B cell (primary cell): ENCODE measurements at regions not wholly inside any gene's neighbourhood (a gene's known extent, or its start where the extent isn't known, plus 50 kb on each side); places are given as distances from the start of the nearest gene placed in this dataset.

Experiments
- ATAC-seq: fragments of 200-7000 bp; cut with Tn5 transposase; one replicate; pipeline ENCODE4 v1.10.0; 2021; ENCODE audit warnings: low read depth, mild to moderate bottlenecking, moderate number of reproducible peaks, moderate library complexity
- CTCF ChIA-PET: fragments of 350-600 bp; sonication (Branson Sonifier 250); formaldehyde crosslinking; loops from one replicate; lab custom pipeline; 2021; ENCODE audit warnings: antibody characterized with exemption, inconsistent platforms; lab: Charles Lee
- POLR2A ChIA-PET: fragments of 350-600 bp; sonication (Branson Sonifier 250); formaldehyde crosslinking; loops from one replicate; lab custom pipeline; 2021; ENCODE audit warnings: antibody characterized with exemption; lab: Charles Lee
- DNase-seq: peaks from one replicate; pipeline ENCODE4 v3.0.0; 2013
- H2AFZ ChIP-seq: 2 replicates; pipeline ENCODE4 v1.6.1; 2012; ENCODE audit warnings: mild to moderate bottlenecking, low read depth, low read length; ENCODE audit not compliant: insufficient read depth, poor library complexity, severe bottlenecking
- H3K27ac ChIP-seq, 2 donors: 1 replicate in 1 of 2; 2 replicates in 1 of 2; pipeline ENCODE4 v1.5.1; 2012 to 2013; ENCODE audit warnings: low read length in 2 of 2, mild to moderate bottlenecking in 2 of 2, moderate library complexity in 1 of 2
- H3K27me3 ChIP-seq, 4 experiments: fragments of 200-600 bp in 1 of 4; sonication (generic) in 1 of 4; replicated peaks in 1 of 4; 1 replicate in 2 of 4; 2 replicates in 2 of 4; pipeline versions ENCODE4 v1.6.1 to v1.7.0; 2013 to 2016; ENCODE audit warnings: low read length in 3 of 4, mild to moderate bottlenecking in 2 of 4, mixed read lengths in 1 of 4, moderate library complexity in 1 of 4; ENCODE audit not compliant: insufficient read depth in 4 of 4, control insufficient read depth in 3 of 4; ENCODE audit errors: control extremely low read depth in 1 of 4
- H3K36me3 ChIP-seq, 2 experiments: replicated peaks in 1 of 2; 1 replicate in 1 of 2; 2 replicates in 1 of 2; pipeline versions ENCODE4 v1.6.1 to v1.7.1; 2013; ENCODE audit warnings: low read length in 1 of 2; ENCODE audit not compliant: insufficient read depth in 2 of 2, control insufficient read depth in 1 of 2; ENCODE audit errors: control extremely low read depth in 1 of 2, extremely low read depth in 1 of 2
- H3K4me1 ChIP-seq, 2 donors: fragments of 200-600 bp in 1 of 2; sonication (generic) in 1 of 2; 1 replicate in 1 of 2; 2 replicates in 1 of 2; pipeline versions ENCODE4 v1.5.1 to v1.6.1; 2013 to 2017; ENCODE audit warnings: low read length in 2 of 2; ENCODE audit not compliant: control insufficient read depth in 2 of 2, insufficient read depth in 2 of 2
- H3K4me2 ChIP-seq: replicated peaks from 2 replicates; pipeline ENCODE3; 2012; ENCODE audit warnings: mild to moderate bottlenecking, low read depth, low read length; ENCODE audit not compliant: poor library complexity, severe bottlenecking
- H3K4me3 ChIP-seq, 5 experiments: fragments of 200-600 bp in 1 of 5; sonication (generic) in 1 of 5; 1 replicate in 3 of 5; 2 replicates in 2 of 5; pipeline versions ENCODE4 v1.5.1 to v1.7.0; 2011 to 2016; ENCODE audit warnings: low read length in 4 of 5, mild to moderate bottlenecking in 4 of 5, low read depth in 2 of 5, control low read depth in 1 of 5, moderate library complexity in 1 of 5; ENCODE audit not compliant: insufficient read depth in 1 of 5; ENCODE audit errors: control extremely low read depth in 1 of 5, extremely low read depth in 1 of 5
- H3K79me2 ChIP-seq: fragments of 200-600 bp; sonication (generic); one replicate; pipeline ENCODE4 v1.6.0; 2016; ENCODE audit warnings: low read length; ENCODE audit not compliant: control insufficient read depth, insufficient read depth
- H3K9ac ChIP-seq: fragments of 200-600 bp; sonication (generic); 2 replicates; pipeline ENCODE4 v1.6.1; 2017; ENCODE audit warnings: mild to moderate bottlenecking, low read length, moderate library complexity
- H3K9me3 ChIP-seq, 3 donors: one replicate each; pipeline versions ENCODE4 v1.6.1 to v1.7.1; 2013; ENCODE audit warnings: low read length in 2 of 3; ENCODE audit not compliant: control insufficient read depth in 2 of 3, insufficient read depth in 1 of 3; ENCODE audit errors: control extremely low read depth in 1 of 3
- H4K20me1 ChIP-seq: 2 replicates; pipeline ENCODE4 v1.6.0; 2012; ENCODE audit warnings: mild to moderate bottlenecking, low read length; ENCODE audit not compliant: insufficient read depth, control insufficient read depth, poor library complexity, severe bottlenecking
- H3K27ac Mint-ChIP-seq: one replicate; pipeline ENCODE4 v1.8.0; 2021; ENCODE audit warnings: mixed read lengths
- H3K27me3 Mint-ChIP-seq: one replicate; pipeline ENCODE4 v1.8.0; 2021; ENCODE audit warnings: mixed read lengths
- H3K4me1 Mint-ChIP-seq: one replicate; pipeline ENCODE4 v1.8.0; 2021; ENCODE audit warnings: mixed read lengths
- H3K4me3 Mint-ChIP-seq: one replicate; pipeline ENCODE4 v1.8.0; 2021; ENCODE audit warnings: mixed read lengths
- H3K9me3 Mint-ChIP-seq: one replicate; pipeline ENCODE4 v1.8.0; 2022; ENCODE audit warnings: mixed read lengths; ENCODE audit not compliant: insufficient read depth
- CTCF ChIP-seq: fragments of 200-600 bp; IDR thresholded peaks from one replicate; pipeline ENCODE4 v1.8.0; 2022; ENCODE audit warnings: antibody characterized with exemption, mild to moderate bottlenecking
- EZH2 ChIP-seq: IDR thresholded peaks from 2 replicates; pipeline ENCODE4 v1.6.1; 2012; ENCODE audit warnings: borderline replicate concordance, low read depth, mild to moderate bottlenecking, moderate library complexity, low read length; ENCODE audit not compliant: insufficient read depth, poor library complexity, severe bottlenecking
- WGBS: methylation state at CpG from one replicate; pipeline ENCODE4 v1.1.5; 2013; ENCODE audit warnings: missing lambda C conversion rate; ENCODE audit not compliant: insufficient coverage; 5-methylcytosine and 5-hydroxymethylcytosine counted together
- intact Hi-C: fragments of 100-400 bp; cut with micrococcal nuclease; formaldehyde crosslinking; loops from one replicate; pipeline ENCODE4 v1.10.0; 2022

DNA sequence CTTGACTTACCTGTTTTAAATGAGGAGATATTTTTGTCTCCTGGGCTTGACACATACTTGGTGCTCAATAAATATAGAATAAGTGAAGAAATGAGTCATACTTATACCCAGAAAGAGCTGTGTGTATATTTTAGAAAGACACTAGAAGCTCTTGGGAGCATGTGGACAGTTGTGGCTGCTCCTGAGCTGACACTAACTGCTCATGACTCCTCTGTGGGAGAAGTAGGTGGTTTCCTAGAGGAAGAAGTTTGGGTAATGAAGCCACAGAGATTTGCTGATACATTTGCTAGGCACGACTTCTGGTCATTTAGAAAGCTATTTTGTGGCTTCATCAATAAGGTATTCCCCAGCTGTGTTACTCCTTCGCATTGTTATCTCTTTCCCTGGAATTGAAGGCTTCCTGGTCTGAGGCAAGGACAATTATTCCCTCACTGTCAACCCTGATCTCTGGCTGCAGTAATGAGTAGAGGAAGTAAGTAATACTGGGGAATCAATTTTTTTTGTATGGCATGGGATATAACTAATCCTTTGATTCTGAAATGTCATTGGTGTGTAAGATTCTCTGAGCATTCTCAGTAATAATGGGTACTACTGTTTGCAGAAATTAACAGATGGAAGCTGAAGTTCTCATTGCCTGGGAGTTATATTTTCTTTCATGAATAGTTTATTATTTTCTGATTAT is 79.6 kb upstream of the DCBLD2 start:
- H3K9me3 Mint-ChIP-seq, result no peaks in the 10 kb centered on the region
- H3K79me2 ChIP-seq, result no peaks in the 10 kb centered on the region
- H3K27ac ChIP-seq, result no peak overlapping the region
- peaks cover 0 to 3% (median 0%) of the 10 kb centered on the region in 3 donors for H3K9me3 ChIP-seq
- H3K4me3 Mint-ChIP-seq, result no peak overlapping the region
- ChIA-PET CTCF (no interaction called here), POLR2A (no interaction called here)
- H3K27me3 Mint-ChIP-seq, result peaks cover 7% of the 10 kb centered on the region
- intact Hi-C loops, result no loop called here
- H4K20me1 ChIP-seq, result no peaks in the 10 kb centered on the region
- no peak for ATAC-seq
- H3K4me2 ChIP-seq, result no peak overlapping the region
- no peaks in the 10 kb centered on the region for H3K36me3 ChIP-seq
- no peak overlapping the region for H3K27ac Mint-ChIP-seq
- H3K4me1 ChIP-seq, result no peaks in the 10 kb centered on the region
- TF ChIP-seq EZH2 (no peak), CTCF (no peak)
- no peaks in the 10 kb centered on the region for H3K4me1 Mint-ChIP-seq
- H3K27me3 ChIP-seq, result no peaks in the 10 kb centered on the region
- H2AFZ ChIP-seq, result no peak overlapping the region
- H3K4me3 ChIP-seq, result no peak overlapping the region
- DNase-seq, result no peak
- WGBS, result no CpG with 5 or more reads among the region's 2 CpGs
- no peak overlapping the region for H3K9ac ChIP-seq

DNA sequence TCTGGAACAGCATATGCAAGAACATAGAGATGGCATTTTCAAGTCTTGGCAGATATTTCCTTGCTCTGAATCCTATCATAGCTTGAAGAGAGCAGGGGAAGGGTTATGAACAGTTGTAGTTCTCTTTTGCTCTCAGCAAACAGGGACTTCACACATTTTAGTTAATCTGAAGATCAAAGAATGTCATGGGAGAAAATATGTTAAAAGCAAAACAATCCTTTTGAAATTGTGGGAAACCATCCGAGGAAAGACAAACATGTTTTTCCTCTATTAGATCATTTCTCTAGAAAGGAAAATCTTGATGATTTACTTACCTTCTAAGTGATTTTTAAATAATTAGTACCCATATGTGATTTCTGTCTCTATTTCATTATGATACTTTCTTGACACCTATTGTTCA is 77.8 kb upstream of the DCBLD2 start:
- Histone ChIP-seq H3K4me2 (no peak overlapping the region), H3K9me3 (peaks cover 0 to 3% (median 0%) of the 10 kb centered on the region in 3 donors), H3K4me3 (no peak overlapping the region), H3K27me3 (no peaks in the 10 kb centered on the region), H3K36me3 (no peaks in the 10 kb centered on the region), H3K4me1 (no peaks in the 10 kb centered on the region), H2AFZ (no peak overlapping the region), H3K27ac (no peak overlapping the region), H3K9ac (no peak overlapping the region), H3K79me2 (no peaks in the 10 kb centered on the region), H4K20me1 (no peaks in the 10 kb centered on the region)
- POLR2A ChIA-PET, result no interaction called here
- no peak overlapping the region for H3K27ac Mint-ChIP-seq
- no peak overlapping the region for H3K4me3 Mint-ChIP-seq
- intact Hi-C loops, result no loop called here
- no peak for DNase-seq
- TF ChIP-seq CTCF (no peak), EZH2 (no peak)
- WGBS, result no CpG with 5 or more reads among the region's 1 CpG
- ATAC-seq, result no peak
- no peaks in the 10 kb centered on the region for H3K9me3 Mint-ChIP-seq
- no peaks in the 10 kb centered on the region for H3K4me1 Mint-ChIP-seq
- CTCF ChIA-PET, result no interaction called here
- peaks cover 7% of the 10 kb centered on the region for H3K27me3 Mint-ChIP-seq
